ENCODE measurements at regions not wholly inside any gene's neighbourhood (a gene's known extent, or its start where the extent isn't known, plus 50 kb on each side); places are given as distances from the start of the nearest gene placed in this dataset.

- TF ChIP-seq CTCF (IDR thresholded peaks at IDR 0.05; ENCODE audit: poor library complexity, severe bottlenecking): no peak
- H3K9me3 ChIP-seq (ENCODE audit: severe bottlenecking): no peaks in the 10 kb centered on the region
- ATAC-seq (ENCODE audit: low read depth): no peak
Measured at GRCh38 chr21:36547464-36547863, 67.5 kb upstream of the CLDN14 start.

GRCh38 chr21:36548866-36549265 lies 68.9 kb upstream of the CLDN14 start:
- Histone ChIP-seq H3K9me3 (ENCODE audit: severe bottlenecking) (no peaks in the 10 kb centered on the region), H3K36me3 (ENCODE audit: low read depth) (no peaks in the 10 kb centered on the region), H3K4me3 (ENCODE audit: severe bottlenecking) (no peak overlapping the region), H3K27me3 (ENCODE audit: insufficient read depth, poor library complexity, severe bottlenecking) (no peaks in the 10 kb centered on the region), H3K4me1 (ENCODE audit: insufficient read depth, poor library complexity, severe bottlenecking) (no peaks in the 10 kb centered on the region), H3K27ac (ENCODE audit: poor library complexity, severe bottlenecking) (no peak overlapping the region)
- TF ChIP-seq CTCF (IDR thresholded peaks at IDR 0.05; ENCODE audit: poor library complexity, severe bottlenecking): no peak
- no peak for DNase-seq (ENCODE audit: low spot score)
- ATAC-seq (ENCODE audit: low read depth): no peak

More at GRCh38 chr21:36547464-36547863, 67.5 kb upstream of the CLDN14 start:
- Histone ChIP-seq H3K27me3 (ENCODE audit: insufficient read depth, poor library complexity, severe bottlenecking) (no peaks in the 10 kb centered on the region), H3K27ac (ENCODE audit: poor library complexity, severe bottlenecking) (no peak overlapping the region), H3K4me1 (ENCODE audit: insufficient read depth, poor library complexity, severe bottlenecking) (no peaks in the 10 kb centered on the region), H3K36me3 (ENCODE audit: low read depth) (no peaks in the 10 kb centered on the region), H3K4me3 (ENCODE audit: severe bottlenecking) (no peak overlapping the region)
- DNase-seq (ENCODE audit: low spot score): no peak

GRCh38 chr21:36549470-36549869 lies 69.5 kb upstream of the CLDN14 start:
- Histone ChIP-seq H3K4me3 (ENCODE audit: severe bottlenecking) (no peak overlapping the region), H3K4me1 (ENCODE audit: insufficient read depth, poor library complexity, severe bottlenecking) (no peaks in the 10 kb centered on the region), H3K9me3 (ENCODE audit: severe bottlenecking) (no peaks in the 10 kb centered on the region), H3K36me3 (ENCODE audit: low read depth) (no peaks in the 10 kb centered on the region), H3K27me3 (ENCODE audit: insufficient read depth, poor library complexity, severe bottlenecking) (no peaks in the 10 kb centered on the region), H3K27ac (ENCODE audit: poor library complexity, severe bottlenecking) (no peak overlapping the region)
- no peak for DNase-seq (ENCODE audit: low spot score)
- no peak for TF ChIP-seq CTCF (IDR thresholded peaks at IDR 0.05; ENCODE audit: poor library complexity, severe bottlenecking)
- ATAC-seq (ENCODE audit: low read depth): no peak

- DNase-seq (ENCODE audit: low spot score) (no peak), ATAC-seq (ENCODE audit: low read depth) (no peak)
- Histone ChIP-seq H3K4me1 (ENCODE audit: insufficient read depth, poor library complexity, severe bottlenecking) (no peaks in the 10 kb centered on the region), H3K27me3 (ENCODE audit: insufficient read depth, poor library complexity, severe bottlenecking) (no peaks in the 10 kb centered on the region), H3K36me3 (ENCODE audit: low read depth) (no peaks in the 10 kb centered on the region), H3K9me3 (ENCODE audit: severe bottlenecking) (no peaks in the 10 kb centered on the region), H3K4me3 (ENCODE audit: severe bottlenecking) (no peak overlapping the region), H3K27ac (ENCODE audit: poor library complexity, severe bottlenecking) (no peak overlapping the region)
- TF ChIP-seq CTCF (IDR thresholded peaks at IDR 0.05; ENCODE audit: poor library complexity, severe bottlenecking): no peak
Measured at GRCh38 chr21:36550761-36551160, 70.8 kb upstream of the CLDN14 start.

GRCh38 chr21:36551321-36551720 lies 71.4 kb upstream of the CLDN14 start:
- TF ChIP-seq CTCF (IDR thresholded peaks at IDR 0.05; ENCODE audit: poor library complexity, severe bottlenecking): no peak

More at GRCh38 chr21:36551321-36551720, 71.4 kb upstream of the CLDN14 start:
- no peak overlapping the region for H3K27ac ChIP-seq (ENCODE audit: poor library complexity, severe bottlenecking)
- ATAC-seq (ENCODE audit: low read depth) (no peak), DNase-seq (ENCODE audit: low spot score) (no peak)
- no peaks in the 10 kb centered on the region for H3K4me1 ChIP-seq (ENCODE audit: insufficient read depth, poor library complexity, severe bottlenecking)
- no peaks in the 10 kb centered on the region for H3K9me3 ChIP-seq (ENCODE audit: severe bottlenecking)
- H3K4me3 ChIP-seq (ENCODE audit: severe bottlenecking): no peak overlapping the region
- no peaks in the 10 kb centered on the region for H3K36me3 ChIP-seq (ENCODE audit: low read depth)
- H3K27me3 ChIP-seq (ENCODE audit: insufficient read depth, poor library complexity, severe bottlenecking): no peaks in the 10 kb centered on the region
